ENCODE measurements at regions not wholly inside any gene's neighbourhood (a gene's known extent, or its start where the extent isn't known, plus 50 kb on each side); places are given as distances from the start of the nearest gene placed in this dataset.

DNA sequence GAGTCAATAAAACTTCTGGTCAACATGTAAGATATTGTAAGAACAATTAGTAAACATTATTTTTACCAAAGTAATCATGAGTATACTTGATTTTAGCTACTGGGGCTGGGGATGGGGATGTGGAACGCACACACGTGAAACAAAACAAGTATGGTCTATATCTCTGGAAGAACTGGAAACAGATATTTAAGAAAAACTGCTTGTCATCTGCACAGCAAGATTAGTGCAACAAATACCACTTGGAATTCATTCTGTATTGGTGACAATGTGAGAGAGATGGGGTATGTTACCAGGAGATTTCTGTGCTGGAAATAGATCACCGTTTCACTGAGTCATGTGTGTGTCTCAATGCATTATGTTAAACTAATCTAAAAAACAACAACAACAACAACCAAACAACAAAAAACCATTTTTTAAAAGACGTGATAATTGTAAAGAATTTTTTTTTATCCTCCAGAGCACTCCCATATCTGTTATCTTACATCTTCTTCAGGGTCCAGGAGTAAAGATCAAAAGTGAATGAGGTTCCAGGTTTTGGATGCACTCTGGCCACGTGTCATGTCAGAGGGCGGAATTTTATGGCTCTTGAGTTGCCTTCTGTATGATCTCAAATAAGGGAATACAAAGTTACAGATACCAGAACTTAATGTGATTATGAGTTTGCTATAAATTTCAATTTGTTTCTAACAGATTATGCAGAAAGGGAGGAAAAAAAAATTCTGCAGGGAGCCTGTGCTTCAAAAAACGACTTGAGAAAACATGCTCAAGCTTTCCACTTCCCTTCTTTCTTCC lies 153.0 kb downstream of the BBOX1 start:
- DNase-seq, result no peak

DNA sequence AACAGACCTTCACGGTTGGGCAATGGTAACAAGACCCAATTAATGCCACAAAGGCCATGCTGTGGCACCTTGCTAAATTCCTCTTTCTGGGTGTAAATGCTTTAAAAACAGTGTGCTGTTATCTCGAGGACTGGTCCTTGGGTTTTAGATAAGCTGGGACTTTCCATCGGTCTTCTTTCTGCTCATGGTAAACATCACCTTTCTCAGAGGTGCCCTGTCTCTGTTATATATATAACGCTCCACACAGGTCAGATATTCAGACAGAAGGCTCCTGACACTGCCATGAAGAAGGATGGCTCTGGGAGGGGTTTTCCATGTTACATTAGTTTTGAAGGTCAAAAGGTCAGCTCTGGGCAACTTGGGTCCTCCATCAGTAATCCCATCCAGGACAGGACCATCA lies 151.6 kb downstream of the BBOX1 start:
- no peak for DNase-seq

DNA sequence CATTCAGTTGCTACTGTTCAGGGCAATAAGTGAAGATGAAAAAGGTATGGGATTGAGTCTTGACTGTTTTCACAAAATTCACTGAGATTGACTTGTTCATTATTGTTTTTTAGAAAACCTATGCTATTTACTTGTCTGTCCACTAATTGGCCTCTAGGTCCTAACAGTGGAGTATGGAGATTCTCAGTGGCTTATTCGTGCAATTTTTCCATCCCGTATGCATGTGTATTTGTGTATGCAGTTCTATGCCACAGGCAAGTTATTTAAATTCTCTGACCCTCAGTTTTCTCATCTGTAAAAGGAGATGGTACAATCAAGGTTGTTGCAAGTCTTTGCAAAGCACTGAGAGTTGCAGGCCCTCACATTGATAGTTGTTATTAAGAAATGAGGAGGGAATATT lies 151.0 kb downstream of the BBOX1 start:
- DNase-seq, result no peak

DNA sequence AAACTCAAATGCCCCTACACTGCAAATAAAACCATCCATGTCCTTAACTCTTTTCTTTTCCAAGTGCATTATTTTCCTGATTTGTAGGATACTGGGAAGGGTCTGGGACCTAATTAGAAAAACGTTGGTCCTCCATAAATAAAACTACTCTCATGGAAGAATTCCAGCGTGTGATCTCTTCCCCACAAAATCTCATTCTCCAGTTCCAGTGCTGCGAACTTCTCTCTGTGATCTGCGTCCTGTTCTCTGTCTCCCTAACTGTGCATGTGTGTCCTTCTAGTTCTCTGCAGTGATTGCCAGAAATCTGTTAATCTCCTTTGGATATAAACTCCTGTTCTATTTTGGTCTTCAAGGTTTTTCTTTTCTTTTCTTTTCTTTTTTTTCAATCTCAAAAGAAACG lies 148.1 kb downstream of the BBOX1 start:
- DNase-seq, result no peak

DNA sequence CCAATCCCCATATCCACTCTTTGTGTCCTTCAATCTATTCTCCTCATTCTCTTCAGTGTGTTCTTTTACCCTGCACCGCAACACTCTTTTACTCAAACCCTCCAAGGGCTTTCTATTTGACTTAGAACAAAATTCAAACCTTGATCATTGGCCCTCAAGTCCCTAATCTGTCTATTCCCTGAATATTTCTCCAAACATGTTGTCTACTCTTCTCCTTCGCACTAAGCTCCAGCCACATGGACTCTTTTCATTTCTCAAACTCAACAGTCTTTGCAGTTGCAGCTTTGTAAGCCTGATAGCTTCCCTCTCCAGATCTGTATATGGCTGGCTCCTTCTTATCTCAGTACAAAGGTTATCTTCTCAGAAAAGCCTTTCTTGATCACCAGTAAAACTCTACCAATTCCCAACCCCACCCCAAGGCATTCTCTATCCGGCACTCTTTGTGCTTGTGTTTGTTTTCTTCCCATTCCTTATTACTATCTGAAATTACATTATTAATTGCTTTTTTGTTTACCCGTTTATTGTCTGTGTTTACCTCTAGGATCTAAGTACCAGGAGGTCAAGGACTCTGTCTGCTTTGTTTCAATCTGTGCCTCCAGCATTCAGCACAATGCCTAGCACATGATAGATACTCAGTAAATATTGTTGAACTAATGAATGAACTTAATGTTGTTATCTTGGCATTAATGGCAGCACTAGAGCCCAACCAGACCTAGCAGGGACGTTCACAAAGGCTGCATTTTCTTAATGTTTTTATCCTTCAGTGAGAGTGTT lies 147.4 kb downstream of the BBOX1 start:
- DNase-seq, result no peak

DNA sequence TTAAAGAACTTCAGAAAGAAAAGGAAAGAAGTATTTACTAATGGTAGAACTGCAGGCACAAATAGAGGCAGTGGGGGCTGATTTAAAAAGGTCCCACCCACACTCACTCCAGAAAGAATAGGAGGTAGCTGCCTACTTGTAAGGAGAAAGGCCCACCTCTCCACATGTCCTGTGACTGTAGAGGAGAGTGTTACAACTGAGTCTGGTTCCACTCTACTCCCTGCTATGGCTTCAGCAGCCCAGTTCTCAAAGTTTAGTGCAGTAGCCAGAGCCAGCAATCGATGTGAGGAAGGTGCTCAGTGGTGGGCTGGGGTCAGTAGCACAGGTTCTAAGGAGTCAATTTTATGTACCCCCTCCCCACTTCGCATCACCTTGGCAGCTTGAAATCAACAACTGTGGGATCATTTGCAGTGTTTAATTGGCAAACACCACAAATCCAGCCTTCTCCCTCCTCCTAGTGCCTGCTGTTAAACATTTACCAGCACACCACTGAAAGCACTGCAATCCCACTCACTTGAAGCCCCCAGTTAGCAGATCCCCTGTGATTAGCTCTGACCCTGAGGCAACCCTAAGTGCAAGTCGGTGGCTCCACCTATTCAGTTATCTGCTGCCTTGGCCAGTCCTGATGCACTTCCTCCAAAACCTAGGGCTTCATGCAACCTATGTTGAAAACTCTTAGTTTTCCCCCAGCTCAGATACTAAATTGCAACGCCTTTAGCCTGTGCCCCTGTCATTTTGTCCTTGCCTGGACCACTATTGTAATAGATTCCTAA lies 146.6 kb downstream of the BBOX1 start:
- DNase-seq, result no peak

DNA sequence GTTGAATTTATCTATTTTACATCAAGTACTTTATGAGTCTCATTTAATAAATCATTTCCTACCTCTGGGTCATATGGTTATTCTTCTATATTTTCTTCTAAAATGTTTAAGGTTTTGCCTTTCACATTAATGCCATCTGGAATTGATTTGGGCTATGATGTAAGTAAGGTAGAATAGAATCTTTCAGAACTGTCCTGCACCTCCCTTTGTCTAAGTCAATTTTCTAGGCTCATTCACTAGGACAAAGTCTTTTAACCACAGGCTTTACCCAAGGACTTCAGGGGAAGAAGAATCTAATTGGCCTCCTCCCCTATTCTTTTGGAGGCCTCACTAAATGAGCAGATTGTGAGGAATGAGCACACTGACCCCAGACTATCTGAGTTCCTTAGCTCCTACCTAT lies 146.0 kb downstream of the BBOX1 start:
- no peak for DNase-seq

DNA sequence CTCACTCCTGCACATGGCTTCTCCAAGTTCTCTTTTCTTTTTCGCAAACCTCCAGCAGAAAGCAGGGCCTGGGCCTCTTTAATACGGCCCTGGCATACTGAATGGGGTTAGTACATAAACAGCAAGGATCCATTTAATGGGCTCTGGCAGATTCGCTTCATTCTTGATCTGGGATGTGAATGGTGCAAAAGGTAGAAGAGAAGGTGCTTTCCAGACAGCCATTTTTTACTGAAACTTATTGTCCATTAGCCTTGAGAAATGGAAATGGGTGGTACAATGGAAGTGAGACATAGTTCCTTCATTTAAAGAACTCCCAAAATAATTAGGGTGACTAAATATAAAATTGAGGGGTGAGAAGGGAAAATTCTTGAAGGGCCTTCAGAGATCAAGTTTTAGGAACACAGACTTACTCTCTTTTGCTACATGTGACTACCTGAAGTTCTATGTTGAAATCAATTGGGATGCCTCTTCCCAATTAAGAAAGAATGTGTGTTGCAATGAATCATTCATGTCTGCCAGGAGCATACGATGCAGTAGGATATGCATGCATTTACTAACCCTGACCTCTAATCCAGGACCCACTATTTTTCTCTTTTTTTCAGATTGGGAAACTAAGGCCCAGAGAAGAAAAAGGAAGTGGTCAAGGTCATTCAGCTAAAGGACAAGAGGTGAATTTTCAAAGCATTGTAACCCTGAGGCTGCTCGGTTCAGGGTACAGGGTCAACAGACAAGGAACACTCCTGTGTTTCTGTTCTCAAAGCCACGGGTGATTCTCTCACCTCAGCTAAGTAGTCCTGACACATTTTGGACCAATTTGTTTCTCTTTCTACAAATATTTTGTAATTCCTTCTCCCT lies 144.1 kb downstream of the BBOX1 start:
- DNase-seq, result no peak

DNA sequence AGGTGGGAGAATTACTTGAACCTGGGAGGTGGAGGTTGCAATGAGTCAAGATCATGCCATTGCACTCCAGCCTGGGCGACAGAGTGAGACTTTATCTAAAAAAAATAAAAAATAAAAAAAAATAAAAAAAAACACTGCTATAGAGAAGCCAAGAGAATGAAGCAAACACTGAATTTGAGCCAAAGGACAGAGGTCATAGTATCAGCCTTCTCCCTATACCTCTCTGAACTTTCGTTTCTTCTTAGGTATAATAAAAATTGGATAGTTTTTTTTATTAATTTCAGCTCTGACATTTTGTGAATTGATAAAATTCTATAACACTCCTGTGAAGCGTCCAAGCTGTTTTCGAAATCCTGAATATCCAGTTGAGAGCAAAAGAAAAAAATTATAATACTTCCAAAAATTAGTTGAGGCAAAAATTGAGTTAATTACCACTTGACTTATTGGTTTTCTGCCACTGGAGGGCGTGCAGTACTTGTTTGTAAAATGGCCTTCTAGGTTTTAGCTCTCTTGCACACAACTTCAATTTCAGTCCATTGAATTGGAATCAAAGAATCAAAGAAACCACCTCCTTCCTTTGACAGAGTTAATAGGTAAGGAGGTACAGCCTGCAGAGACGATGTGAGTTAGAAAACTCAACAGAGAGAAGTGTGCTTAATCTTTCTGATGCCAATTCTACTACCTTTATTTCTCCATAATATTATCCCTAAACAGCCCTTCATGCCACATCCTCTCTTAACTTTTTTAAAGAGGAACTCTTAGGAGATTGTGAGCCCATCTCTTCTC lies 143.2 kb downstream of the BBOX1 start:
- peak in 30 of 56 donors; percentile 0 to 67 (median 11) for DNase-seq

DNA sequence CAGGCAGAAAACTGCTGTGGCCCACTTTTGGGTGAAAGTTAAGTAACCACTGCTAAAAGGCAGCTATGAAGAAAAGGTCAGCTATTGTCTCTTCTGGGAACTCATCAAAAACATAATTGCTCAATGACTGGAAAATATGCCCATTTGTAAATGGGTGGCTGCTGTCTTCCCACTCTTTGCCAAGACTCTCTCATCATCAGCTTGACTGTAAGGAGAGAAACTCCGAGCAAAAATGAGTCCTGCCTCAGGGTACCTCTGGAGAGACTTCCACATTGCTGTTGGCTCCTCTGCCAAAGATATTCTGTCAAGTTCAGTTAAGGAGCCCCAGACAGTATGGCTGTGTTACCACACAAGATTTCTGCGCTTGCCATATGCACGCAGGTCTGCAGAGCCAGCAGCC lies 138.7 kb downstream of the BBOX1 start:
- no peak for DNase-seq

DNA sequence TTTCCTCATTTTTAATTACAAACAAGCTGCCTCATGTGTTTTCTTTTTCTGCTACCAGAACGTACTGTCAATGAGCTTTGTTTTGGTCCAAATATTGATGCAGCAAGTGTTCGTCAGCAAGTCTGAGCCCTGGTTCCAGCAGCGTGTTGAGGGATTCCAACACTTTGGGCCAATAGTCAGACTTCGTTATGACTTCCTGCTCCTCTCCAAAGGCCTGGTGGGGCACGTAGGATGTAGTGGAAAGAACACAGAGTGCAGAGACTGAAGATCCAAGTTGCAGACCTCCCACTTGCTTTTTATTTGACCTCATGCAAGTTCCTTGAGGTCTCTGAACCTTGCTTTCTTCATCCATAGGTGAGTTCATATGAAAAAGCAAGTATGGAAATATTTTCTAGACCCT lies 138.2 kb downstream of the BBOX1 start:
- DNase-seq, result no peak

All from amygdala (tissue), 56 donors.